DND-41 (cell line): ENCODE measurements at regions not wholly inside any gene's neighbourhood (a gene's known extent, or its start where the extent isn't known, plus 50 kb on each side); places are given as distances from the start of the nearest gene placed in this dataset.
"Not testable (repeated sequence)": the region's sequence is repeated elsewhere in the genome, so short reads cannot be mapped to it uniquely, and the experiment has no call there.

Experiments
- ATAC-seq: fragments of 200-7000 bp; cut with Tn5 transposase; 3 replicates; pipeline ENCODE4 v1.9.1; 2021; ENCODE audit warnings: low read depth; ENCODE audit not compliant: insufficient read depth
- DNase-seq: peaks from one replicate; pipeline ENCODE4 v3.0.0-alpha.2; 2020
- H2AFZ ChIP-seq: 2 replicates; pipeline ENCODE4 v1.6.0; 2012; ENCODE audit warnings: low read depth, low read length
- H3K27ac ChIP-seq: 2 replicates; pipeline ENCODE4 v1.5.1; 2012; ENCODE audit warnings: low read length, inconsistent platforms
- H3K27me3 ChIP-seq: fragments of 200-600 bp; sonication (generic); 2 replicates; pipeline ENCODE4 v1.6.0; 2012; ENCODE audit warnings: low read length, mild to moderate bottlenecking, inconsistent platforms; ENCODE audit not compliant: insufficient read depth, poor library complexity
- H3K36me3 ChIP-seq: 2 replicates; pipeline ENCODE4 v1.5.1; 2012; ENCODE audit warnings: low read length, inconsistent platforms; ENCODE audit not compliant: insufficient read depth
- H3K4me1 ChIP-seq: 2 replicates; pipeline ENCODE4 v1.5.1; 2012; ENCODE audit warnings: mild to moderate bottlenecking, low read length; ENCODE audit not compliant: insufficient read depth
- H3K4me2 ChIP-seq: 2 replicates; pipeline ENCODE4 v1.6.0; 2012; ENCODE audit warnings: mild to moderate bottlenecking, moderate library complexity, low read length, inconsistent platforms; ENCODE audit not compliant: insufficient read depth
- H3K4me3 ChIP-seq, 2 experiments: fragments of 200-600 bp in 1 of 2; shearing (Covaris generic) in 1 of 2; 2 replicates each; pipeline ENCODE4 v1.5.1; 2012 to 2016; ENCODE audit warnings: inconsistent platforms in 2 of 2, low read length in 2 of 2, mild to moderate bottlenecking in 2 of 2, low read depth in 1 of 2, moderate library complexity in 1 of 2
- H3K79me2 ChIP-seq: 2 replicates; pipeline ENCODE4 v1.6.0; 2012; ENCODE audit warnings: low read length, inconsistent platforms; ENCODE audit not compliant: insufficient read depth
- H3K9ac ChIP-seq: 2 replicates; pipeline ENCODE4 v1.6.0; 2012; ENCODE audit warnings: low read depth, mild to moderate bottlenecking, inconsistent platforms, low read length, moderate library complexity
- H3K9me3 ChIP-seq: 2 replicates; pipeline ENCODE4 v1.5.1; 2012; ENCODE audit warnings: low read length, moderate library complexity, mild to moderate bottlenecking, inconsistent platforms; ENCODE audit not compliant: insufficient read depth, severe bottlenecking
- H4K20me1 ChIP-seq: 2 replicates; pipeline ENCODE4 v1.6.0; 2012; ENCODE audit warnings: low read length; ENCODE audit not compliant: insufficient read depth
- EZH2 ChIP-seq: IDR thresholded peaks from 3 replicates; pipeline ENCODE4 v1.6.1; 2012; ENCODE audit warnings: borderline replicate concordance, low read depth, mild to moderate bottlenecking, moderate library complexity, low read length, inconsistent platforms; ENCODE audit not compliant: severe bottlenecking
- TF ChIP-seq, protein P1 (sequence below): IDR thresholded peaks from 2 replicates; pipeline ENCODE4 v1.5.1; 2012; ENCODE audit warnings: borderline replicate concordance, low read length, moderate library complexity, mild to moderate bottlenecking; ENCODE audit not compliant: poor library complexity, severe bottlenecking; ENCODE audit errors: extremely low read depth

DNA sequence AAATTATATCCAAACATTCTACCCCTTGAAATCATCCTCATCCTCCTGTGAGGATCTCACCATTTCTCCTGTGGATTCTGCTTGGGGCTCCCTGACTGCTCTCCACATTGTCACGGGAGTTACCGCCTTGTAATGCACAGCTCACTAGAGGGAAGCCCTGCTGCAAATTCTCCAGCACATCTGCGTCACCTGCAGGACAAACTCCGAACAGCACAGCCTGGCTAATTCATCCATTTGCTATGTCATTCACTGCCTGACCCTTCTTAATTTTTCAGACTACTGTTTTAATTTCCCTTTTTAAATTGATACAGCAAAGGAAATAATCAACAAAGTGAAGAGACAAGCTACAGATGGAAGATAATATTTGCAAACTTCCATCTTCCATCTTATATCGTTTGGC, 627.4 kb downstream of the FBXO15 start:
- Histone ChIP-seq H4K20me1 (no peaks in the 10 kb centered on the region), H3K4me1 (no peaks in the 10 kb centered on the region), H3K36me3 (no peaks in the 10 kb centered on the region), H3K4me3 (no peak overlapping the region), H3K9me3 (no peaks in the 10 kb centered on the region), H2AFZ (no peak overlapping the region), H3K27me3 (no peaks in the 10 kb centered on the region), H3K4me2 (no peak overlapping the region), H3K27ac (no peak overlapping the region), H3K9ac (no peak overlapping the region), H3K79me2 (no peaks in the 10 kb centered on the region)
- ATAC-seq (no peak), DNase-seq (no peak)
- TF ChIP-seq, protein P1, sequence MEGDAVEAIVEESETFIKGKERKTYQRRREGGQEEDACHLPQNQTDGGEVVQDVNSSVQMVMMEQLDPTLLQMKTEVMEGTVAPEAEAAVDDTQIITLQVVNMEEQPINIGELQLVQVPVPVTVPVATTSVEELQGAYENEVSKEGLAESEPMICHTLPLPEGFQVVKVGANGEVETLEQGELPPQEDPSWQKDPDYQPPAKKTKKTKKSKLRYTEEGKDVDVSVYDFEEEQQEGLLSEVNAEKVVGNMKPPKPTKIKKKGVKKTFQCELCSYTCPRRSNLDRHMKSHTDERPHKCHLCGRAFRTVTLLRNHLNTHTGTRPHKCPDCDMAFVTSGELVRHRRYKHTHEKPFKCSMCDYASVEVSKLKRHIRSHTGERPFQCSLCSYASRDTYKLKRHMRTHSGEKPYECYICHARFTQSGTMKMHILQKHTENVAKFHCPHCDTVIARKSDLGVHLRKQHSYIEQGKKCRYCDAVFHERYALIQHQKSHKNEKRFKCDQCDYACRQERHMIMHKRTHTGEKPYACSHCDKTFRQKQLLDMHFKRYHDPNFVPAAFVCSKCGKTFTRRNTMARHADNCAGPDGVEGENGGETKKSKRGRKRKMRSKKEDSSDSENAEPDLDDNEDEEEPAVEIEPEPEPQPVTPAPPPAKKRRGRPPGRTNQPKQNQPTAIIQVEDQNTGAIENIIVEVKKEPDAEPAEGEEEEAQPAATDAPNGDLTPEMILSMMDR: no peak
- TF ChIP-seq EZH2: no peak

DNA sequence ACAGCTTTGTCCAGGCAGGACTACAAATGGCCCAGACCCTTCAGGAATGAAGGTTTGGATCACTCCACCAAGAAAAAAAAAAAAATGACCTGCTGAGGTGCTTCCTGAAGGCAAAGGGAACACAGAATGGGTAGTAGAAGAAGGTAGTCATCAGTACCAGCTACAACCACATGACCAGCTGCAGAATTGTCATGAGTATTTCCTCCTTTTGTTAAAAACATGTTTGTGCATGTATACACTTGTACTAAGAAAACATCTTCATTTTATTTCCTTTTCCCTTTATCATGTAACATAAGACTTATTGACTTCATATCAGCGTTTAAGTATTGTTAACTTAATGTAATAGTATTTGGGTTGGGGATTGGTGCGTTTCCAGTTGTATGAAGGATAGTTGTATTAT, 631.6 kb downstream of the FBXO15 start:
- not testable (repeated sequence) for H3K27ac ChIP-seq

DNA sequence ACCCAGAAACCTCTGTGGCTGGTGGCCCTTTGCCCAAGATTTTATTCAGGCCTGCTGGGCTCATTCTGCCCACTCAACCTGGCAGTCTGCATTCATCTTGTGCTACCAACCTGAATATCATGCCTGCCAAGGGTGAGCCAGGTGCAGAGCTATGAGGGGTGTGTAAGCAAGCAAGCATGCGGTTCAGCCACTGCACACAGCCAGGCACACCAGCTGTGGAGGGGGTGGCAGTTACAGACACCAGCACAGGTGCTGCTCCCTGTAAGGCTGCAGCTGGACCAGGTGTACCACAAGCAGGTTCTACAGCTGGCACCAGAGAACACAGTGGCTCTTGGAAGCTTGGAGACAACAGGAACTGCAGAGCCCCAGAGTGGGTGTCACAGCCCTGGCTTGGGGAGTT, 633.2 kb downstream of the FBXO15 start:
- Histone ChIP-seq H3K4me1 (no peaks in the 10 kb centered on the region), H4K20me1 (no peaks in the 10 kb centered on the region), H3K79me2 (no peaks in the 10 kb centered on the region), H3K9me3 (peaks cover 5% of the 10 kb centered on the region), H3K27ac (no peak overlapping the region), H3K36me3 (no peaks in the 10 kb centered on the region), H3K27me3 (no peaks in the 10 kb centered on the region), H2AFZ (no peak overlapping the region), H3K4me2 (no peak overlapping the region), H3K9ac (no peak overlapping the region), H3K4me3 (no peak overlapping the region)
- no peak for ATAC-seq
- TF ChIP-seq, protein P1: no peak
- no peak for TF ChIP-seq EZH2
- no peak for DNase-seq

More for the DNA sequence above, 631.6 kb downstream of the FBXO15 start:
- H3K9me3 ChIP-seq, H4K20me1 ChIP-seq, H3K4me2 ChIP-seq, H2AFZ ChIP-seq, H3K79me2 ChIP-seq, ATAC-seq, H3K4me3 ChIP-seq, H3K36me3 ChIP-seq, H3K27me3 ChIP-seq, H3K4me1 ChIP-seq, H3K9ac ChIP-seq, DNase-seq: not testable (repeated sequence)

DNA sequence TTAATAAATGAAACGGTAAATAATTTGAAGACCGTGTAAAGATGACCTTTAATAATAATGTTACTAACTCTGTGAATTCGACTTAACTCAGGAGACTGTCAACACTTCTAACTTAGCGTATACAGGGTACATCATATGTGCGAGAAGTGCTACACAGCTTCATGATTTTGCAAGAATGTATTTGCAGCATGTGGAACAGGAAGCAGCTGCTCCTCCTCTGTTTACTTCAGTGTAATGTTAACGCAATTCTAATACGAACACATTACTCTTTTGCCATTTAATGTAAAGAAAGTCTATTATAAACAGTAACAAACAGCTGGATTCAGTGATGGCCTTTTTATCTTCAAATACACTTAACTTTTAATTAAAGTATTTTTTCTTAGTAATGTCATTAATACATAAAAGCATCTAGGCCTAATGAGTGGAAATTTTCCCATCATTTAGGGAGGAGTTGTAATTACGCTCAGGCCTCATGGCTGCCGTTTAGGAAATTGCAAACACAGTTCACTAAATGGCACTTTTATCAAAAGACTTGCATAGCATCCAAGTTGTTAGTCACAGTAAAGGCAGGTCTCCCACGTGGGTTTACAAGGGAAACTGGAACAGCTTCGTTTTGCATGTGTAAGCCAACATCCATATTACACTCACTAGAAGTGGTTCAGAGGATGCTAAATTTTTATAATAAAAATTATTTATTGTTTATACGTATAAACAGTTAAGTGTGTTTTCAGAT, 635.7 kb downstream of the FBXO15 start:
- Histone ChIP-seq H3K9me3 (peaks cover 5% of the 10 kb centered on the region), H3K27ac (no peak overlapping the region), H3K36me3 (no peaks in the 10 kb centered on the region), H3K4me1 (no peaks in the 10 kb centered on the region), H3K9ac (no peak overlapping the region), H3K4me3 (no peak overlapping the region), H3K79me2 (no peaks in the 10 kb centered on the region), H3K4me2 (no peak overlapping the region), H4K20me1 (no peaks in the 10 kb centered on the region), H3K27me3 (no peaks in the 10 kb centered on the region), H2AFZ (no peak overlapping the region)
- DNase-seq (no peak), ATAC-seq (no peak)
- TF ChIP-seq EZH2: no peak
- TF ChIP-seq, protein P1: no peak
